Hepatocyte (in vitro differentiated cells): ENCODE measurements at regions not wholly inside any gene's neighbourhood (a gene's known extent, or its start where the extent isn't known, plus 50 kb on each side); places are given as distances from the start of the nearest gene placed in this dataset.

Experiments used
- DNase-seq: peaks from one replicate; pipeline ENCODE4 v3.0.0-alpha.2; 2016; ENCODE audit warnings: low spot score
- H2AFZ ChIP-seq: fragments of 200-600 bp; sonication (generic); 2 replicates; pipeline ENCODE4 v1.6.0; 2016; ENCODE audit warnings: antibody characterized with exemption, mild to moderate bottlenecking
- H3K27ac ChIP-seq: fragments of 200-600 bp; sonication (generic); 2 replicates; pipeline ENCODE4 v1.5.1; 2016; ENCODE audit warnings: mild to moderate bottlenecking
- H3K27me3 ChIP-seq: fragments of 200-600 bp; sonication (generic); 2 replicates; pipeline ENCODE4 v1.6.1; 2016
- H3K36me3 ChIP-seq: fragments of 200-600 bp; sonication (generic); replicated peaks from 2 replicates; pipeline ENCODE4 v1.5.1; 2016; ENCODE audit warnings: low read depth; ENCODE audit not compliant: insufficient read depth
- H3K4me1 ChIP-seq: fragments of 200-600 bp; sonication (generic); 2 replicates; pipeline ENCODE4 v1.5.1; 2016; ENCODE audit warnings: mild to moderate bottlenecking, moderate library complexity; ENCODE audit not compliant: insufficient read depth
- H3K4me2 ChIP-seq: fragments of 200-600 bp; sonication (generic); 2 replicates; pipeline ENCODE4 v1.6.0; 2016
- H3K4me3 ChIP-seq: fragments of 200-600 bp; sonication (generic); 2 replicates; pipeline ENCODE4 v1.5.1; 2016; ENCODE audit warnings: mild to moderate bottlenecking
- H3K79me2 ChIP-seq: fragments of 200-600 bp; sonication (generic); 2 replicates; pipeline ENCODE4 v1.6.0; 2017; ENCODE audit warnings: mild to moderate bottlenecking
- H3K9me2 ChIP-seq: fragments of 200-600 bp; sonication (generic); replicated peaks from 2 replicates; pipeline ENCODE4 v1.6.0; 2017; ENCODE audit warnings: mild to moderate bottlenecking; ENCODE audit not compliant: insufficient read depth
- H3K9me3 ChIP-seq: fragments of 200-600 bp; sonication (generic); 2 replicates; pipeline ENCODE4 v1.5.1; 2016; ENCODE audit warnings: low read depth, mild to moderate bottlenecking
- H4K20me1 ChIP-seq: fragments of 200-600 bp; sonication (generic); 2 replicates; pipeline ENCODE4 v1.6.0; 2016; ENCODE audit warnings: mild to moderate bottlenecking; ENCODE audit not compliant: insufficient read depth, poor library complexity, severe bottlenecking
- EZH2 ChIP-seq: fragments of 200-600 bp; sonication (generic); IDR thresholded peaks from 2 replicates; pipeline ENCODE4 v1.6.1; 2016; ENCODE audit warnings: antibody characterized with exemption, mild to moderate bottlenecking, borderline replicate concordance
- EZH2phosphoT487 ChIP-seq: fragments of 200-600 bp; sonication (generic); IDR thresholded peaks from one replicate; pipeline ENCODE4 v1.6.1; 2018; ENCODE audit warnings: antibody characterized with exemption, mild to moderate bottlenecking, low read depth, moderate library complexity; ENCODE audit not compliant: unreplicated experiment, severe bottlenecking
- WGBS: methylation state at CpG from one replicate; pipeline ENCODE4 v1.1.6; 2016; ENCODE audit warnings: low lambda C conversion rate; ENCODE audit errors: missing lambda C conversion rate; 5-methylcytosine and 5-hydroxymethylcytosine counted together
- TF ChIP-seq, protein P1 (sequence below): fragments of 200-600 bp; sonication (generic); IDR thresholded peaks from 2 replicates; pipeline ENCODE4 v1.5.1; 2016; ENCODE audit warnings: antibody characterized with exemption, mild to moderate bottlenecking; ENCODE audit not compliant: poor library complexity

DNA sequence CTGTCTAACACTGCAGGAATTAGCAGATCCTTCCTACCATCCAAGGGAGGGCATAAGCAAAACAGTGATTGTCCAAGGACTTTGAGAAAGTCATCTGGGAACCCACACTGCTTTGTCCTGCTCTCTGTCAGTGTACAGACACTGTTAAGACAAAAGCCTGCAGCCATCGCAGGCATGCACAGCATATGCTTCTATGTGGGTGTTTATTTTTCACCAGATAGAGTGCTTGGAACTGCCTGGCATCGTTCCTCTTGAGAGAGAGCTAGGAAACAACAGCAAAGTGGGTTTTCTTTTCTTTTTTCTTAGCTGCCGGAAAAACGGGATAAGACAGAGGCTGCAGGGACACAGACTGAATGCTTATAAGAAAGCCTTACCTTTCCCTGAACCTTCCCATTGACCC is 212.3 kb downstream of the ICE1 start:
- 79% methylated on average over 4 of the region's 4 CpGs for WGBS
- no peak for DNase-seq

DNA sequence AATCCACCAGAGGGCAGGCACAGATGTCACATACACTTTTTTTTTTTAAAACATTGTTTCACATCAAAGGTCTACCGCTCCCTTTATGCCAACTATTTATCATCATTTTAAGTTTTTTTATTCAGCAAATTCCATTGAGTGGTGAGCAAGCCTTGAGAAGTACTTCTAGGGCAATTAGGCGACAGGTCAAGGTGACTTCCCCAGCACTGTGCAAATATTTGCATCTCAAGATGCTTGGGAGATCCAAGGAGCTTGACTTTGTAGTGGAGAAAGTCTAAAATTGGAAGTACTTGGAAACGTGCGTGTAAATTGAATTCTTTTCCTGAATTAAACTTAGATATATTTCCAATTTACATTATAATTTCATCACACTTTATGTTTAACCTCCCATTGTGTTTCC is 211.1 kb downstream of the ICE1 start:
- Histone ChIP-seq H3K4me2 (no peak overlapping the region), H4K20me1 (no peaks in the 10 kb centered on the region), H3K4me1 (no peaks in the 10 kb centered on the region), H3K9me2 (no peaks in the 10 kb centered on the region), H3K27me3 (no peaks in the 10 kb centered on the region), H3K79me2 (no peaks in the 10 kb centered on the region), H3K36me3 (no peaks in the 10 kb centered on the region), H3K4me3 (no peak overlapping the region), H2AFZ (no peak overlapping the region), H3K9me3 (no peaks in the 10 kb centered on the region), H3K27ac (no peak overlapping the region)
- 77% methylated on average over 4 of the region's 4 CpGs for WGBS
- TF ChIP-seq, protein P1, sequence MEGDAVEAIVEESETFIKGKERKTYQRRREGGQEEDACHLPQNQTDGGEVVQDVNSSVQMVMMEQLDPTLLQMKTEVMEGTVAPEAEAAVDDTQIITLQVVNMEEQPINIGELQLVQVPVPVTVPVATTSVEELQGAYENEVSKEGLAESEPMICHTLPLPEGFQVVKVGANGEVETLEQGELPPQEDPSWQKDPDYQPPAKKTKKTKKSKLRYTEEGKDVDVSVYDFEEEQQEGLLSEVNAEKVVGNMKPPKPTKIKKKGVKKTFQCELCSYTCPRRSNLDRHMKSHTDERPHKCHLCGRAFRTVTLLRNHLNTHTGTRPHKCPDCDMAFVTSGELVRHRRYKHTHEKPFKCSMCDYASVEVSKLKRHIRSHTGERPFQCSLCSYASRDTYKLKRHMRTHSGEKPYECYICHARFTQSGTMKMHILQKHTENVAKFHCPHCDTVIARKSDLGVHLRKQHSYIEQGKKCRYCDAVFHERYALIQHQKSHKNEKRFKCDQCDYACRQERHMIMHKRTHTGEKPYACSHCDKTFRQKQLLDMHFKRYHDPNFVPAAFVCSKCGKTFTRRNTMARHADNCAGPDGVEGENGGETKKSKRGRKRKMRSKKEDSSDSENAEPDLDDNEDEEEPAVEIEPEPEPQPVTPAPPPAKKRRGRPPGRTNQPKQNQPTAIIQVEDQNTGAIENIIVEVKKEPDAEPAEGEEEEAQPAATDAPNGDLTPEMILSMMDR: no peak
- no peak for TF ChIP-seq EZH2
- TF ChIP-seq EZH2phosphoT487: no peak
- no peak for DNase-seq

More for the DNA sequence above, 212.3 kb downstream of the ICE1 start:
- no peaks in the 10 kb centered on the region for H3K9me2 ChIP-seq
- TF ChIP-seq EZH2 (no peak), EZH2phosphoT487 (no peak)
- TF ChIP-seq, protein P1: no peak
- H3K27me3 ChIP-seq: no peaks in the 10 kb centered on the region
- H2AFZ ChIP-seq: no peak overlapping the region
- H3K4me1 ChIP-seq: no peaks in the 10 kb centered on the region
- H4K20me1 ChIP-seq: no peaks in the 10 kb centered on the region
- no peaks in the 10 kb centered on the region for H3K79me2 ChIP-seq
- no peak overlapping the region for H3K27ac ChIP-seq
- no peaks in the 10 kb centered on the region for H3K9me3 ChIP-seq
- no peak overlapping the region for H3K4me3 ChIP-seq
- no peak overlapping the region for H3K4me2 ChIP-seq
- no peaks in the 10 kb centered on the region for H3K36me3 ChIP-seq

- H3K36me3 ChIP-seq: no peaks in the 10 kb centered on the region
- no peaks in the 10 kb centered on the region for H3K9me3 ChIP-seq
- no peak overlapping the region for H3K4me3 ChIP-seq
- DNase-seq: no peak
- H3K27me3 ChIP-seq: no peaks in the 10 kb centered on the region
- H3K9me2 ChIP-seq: no peaks in the 10 kb centered on the region
- no peaks in the 10 kb centered on the region for H4K20me1 ChIP-seq
- H2AFZ ChIP-seq: no peak overlapping the region
- H3K27ac ChIP-seq: no peak overlapping the region
- no peak overlapping the region for H3K4me2 ChIP-seq
- no peaks in the 10 kb centered on the region for H3K4me1 ChIP-seq
- 87% methylated on average over 2 of the region's 2 CpGs for WGBS
- TF ChIP-seq, protein P1: no peak
- TF ChIP-seq EZH2 (no peak), EZH2phosphoT487 (no peak)
- no peaks in the 10 kb centered on the region for H3K79me2 ChIP-seq
Observed at GRCh38 chr5:5632678-5633077, 210.2 kb downstream of the ICE1 start.

GRCh38 chr5:5629607-5629978 is 207.1 kb downstream of the ICE1 start:
- TF ChIP-seq, protein P1: no peak
- TF ChIP-seq EZH2 (no peak), EZH2phosphoT487 (no peak)
- H3K27ac ChIP-seq: no peak overlapping the region
- no peaks in the 10 kb centered on the region for H3K9me2 ChIP-seq
- H2AFZ ChIP-seq: no peak overlapping the region
- 79% methylated on average over 5 of the region's 5 CpGs for WGBS
- no peaks in the 10 kb centered on the region for H3K79me2 ChIP-seq
- no peaks in the 10 kb centered on the region for H4K20me1 ChIP-seq
- H3K36me3 ChIP-seq: no peaks in the 10 kb centered on the region
- DNase-seq: no peak
- no peak overlapping the region for H3K4me2 ChIP-seq
- no peaks in the 10 kb centered on the region for H3K4me1 ChIP-seq
- no peaks in the 10 kb centered on the region for H3K27me3 ChIP-seq
- H3K9me3 ChIP-seq: no peaks in the 10 kb centered on the region
- H3K4me3 ChIP-seq: no peak overlapping the region
